ENCODE measurements at regions not wholly inside any gene's neighbourhood (a gene's known extent, or its start where the extent isn't known, plus 50 kb on each side); places are given as distances from the start of the nearest gene placed in this dataset.

DNA sequence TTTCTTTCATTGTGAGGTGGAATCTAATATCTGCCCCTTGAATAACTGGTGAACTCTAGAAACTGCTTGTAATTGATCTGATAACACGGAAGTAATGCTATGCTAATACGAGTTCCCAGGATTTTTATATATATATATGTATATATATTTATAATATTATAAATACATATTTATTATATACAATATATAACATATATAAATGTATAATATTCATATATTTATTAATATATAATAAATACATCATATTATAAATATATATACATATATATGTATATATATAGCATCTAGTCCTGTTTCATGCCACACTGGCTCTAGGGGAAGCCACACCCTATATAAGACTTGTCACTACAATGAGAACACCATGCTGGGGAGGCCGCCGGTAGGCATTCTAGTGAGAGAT, 156.7 kb upstream of the CDH19 start:
- TF ChIP-seq, protein P1, sequence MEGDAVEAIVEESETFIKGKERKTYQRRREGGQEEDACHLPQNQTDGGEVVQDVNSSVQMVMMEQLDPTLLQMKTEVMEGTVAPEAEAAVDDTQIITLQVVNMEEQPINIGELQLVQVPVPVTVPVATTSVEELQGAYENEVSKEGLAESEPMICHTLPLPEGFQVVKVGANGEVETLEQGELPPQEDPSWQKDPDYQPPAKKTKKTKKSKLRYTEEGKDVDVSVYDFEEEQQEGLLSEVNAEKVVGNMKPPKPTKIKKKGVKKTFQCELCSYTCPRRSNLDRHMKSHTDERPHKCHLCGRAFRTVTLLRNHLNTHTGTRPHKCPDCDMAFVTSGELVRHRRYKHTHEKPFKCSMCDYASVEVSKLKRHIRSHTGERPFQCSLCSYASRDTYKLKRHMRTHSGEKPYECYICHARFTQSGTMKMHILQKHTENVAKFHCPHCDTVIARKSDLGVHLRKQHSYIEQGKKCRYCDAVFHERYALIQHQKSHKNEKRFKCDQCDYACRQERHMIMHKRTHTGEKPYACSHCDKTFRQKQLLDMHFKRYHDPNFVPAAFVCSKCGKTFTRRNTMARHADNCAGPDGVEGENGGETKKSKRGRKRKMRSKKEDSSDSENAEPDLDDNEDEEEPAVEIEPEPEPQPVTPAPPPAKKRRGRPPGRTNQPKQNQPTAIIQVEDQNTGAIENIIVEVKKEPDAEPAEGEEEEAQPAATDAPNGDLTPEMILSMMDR (IDR thresholded peaks at IDR 0.05; ENCODE audit: low read length) = no peak
- TF ChIP-seq EZH2phosphoT487 (IDR thresholded peaks at IDR 0.05; ENCODE audit: low read length) (no peak), EZH2 (optimal IDR thresholded peaks at IDR 0.05; ENCODE audit: low read depth, low read length) (no peak)
